ENCODE measurements at regions not wholly inside any gene's neighbourhood (a gene's known extent, or its start where the extent isn't known, plus 50 kb on each side); places are given as distances from the start of the nearest gene placed in this dataset.

GRCh38 chr12:83665634-83666218, 979.0 kb downstream of the TMTC2 start:
- TF ChIP-seq EP300 (IDR thresholded peaks at IDR 0.05), result no peak
- no peak for TF ChIP-seq POLR2A (IDR thresholded peaks at IDR 0.05)
